Stimulated activated memory B cell treated with anti-CD40 and anti-IgM and Interleukin-4, amounts not matched to agents 10 μg/mL and 1 μg/mL and 100 μg/mL, for 72 hours (primary cell): ENCODE measurements at regions not wholly inside any gene's neighbourhood (a gene's known extent, or its start where the extent isn't known, plus 50 kb on each side); places are given as distances from the start of the nearest gene placed in this dataset.
"Not testable (repeated sequence)": the region's sequence is repeated elsewhere in the genome, so short reads cannot be mapped to it uniquely, and the experiment has no call there.

Experiments
- ATAC-seq: fragments of 150-1000 bp; cut with Tn5 transposase; 2 replicates; pipeline ENCODE4 v1.10.0; 2021
- H3K27ac Mint-ChIP-seq: one replicate; pipeline ENCODE4 v1.8.0; 2022; ENCODE audit warnings: mild to moderate bottlenecking, mixed read lengths
- H3K27me3 Mint-ChIP-seq: one replicate; pipeline ENCODE4 v1.8.0; 2022; ENCODE audit warnings: mixed read lengths
- H3K36me3 Mint-ChIP-seq: one replicate; pipeline ENCODE4 v1.8.0; 2022; ENCODE audit warnings: mixed read lengths
- H3K4me1 Mint-ChIP-seq: one replicate; pipeline ENCODE4 v1.8.0; 2022; ENCODE audit warnings: mixed read lengths
- H3K4me3 Mint-ChIP-seq: one replicate; pipeline ENCODE4 v1.8.0; 2022; ENCODE audit warnings: mild to moderate bottlenecking, moderate library complexity, mixed read lengths
- H3K9me3 Mint-ChIP-seq: one replicate; pipeline ENCODE4 v1.8.0; 2022; ENCODE audit warnings: mixed read lengths

- Mint-ChIP-seq H3K4me3 (no peak overlapping the region), H3K27ac (no peak overlapping the region), H3K27me3 (peaks cover 9% of the 10 kb centered on the region), H3K36me3 (no peaks in the 10 kb centered on the region), H3K4me1 (peaks cover 9% of the 10 kb centered on the region), H3K9me3 (no peaks in the 10 kb centered on the region)
- ATAC-seq, result peak; percentile 25
Observed at GRCh38 chr11:31953803-31954327, 137.0 kb upstream of the RCN1 start.

- Mint-ChIP-seq H3K4me1 (peaks cover 14% of the 10 kb centered on the region), H3K27me3 (peaks cover 23% of the 10 kb centered on the region)
- H3K4me3 Mint-ChIP-seq, H3K27ac Mint-ChIP-seq, H3K9me3 Mint-ChIP-seq, H3K36me3 Mint-ChIP-seq, ATAC-seq: not testable (repeated sequence)
Observed at GRCh38 chr11:31949733-31950200, 138.6 kb upstream of the PAX6 start.

GRCh38 chr11:31947051-31947450, 135.9 kb upstream of the PAX6 start:
- H3K4me1 Mint-ChIP-seq, result peaks cover 20% of the 10 kb centered on the region
- no peaks in the 10 kb centered on the region for H3K36me3 Mint-ChIP-seq
- ATAC-seq, result no peak
- peaks cover 19% of the 10 kb centered on the region for H3K27me3 Mint-ChIP-seq
- no peak overlapping the region for H3K4me3 Mint-ChIP-seq
- H3K9me3 Mint-ChIP-seq, result no peaks in the 10 kb centered on the region
- no peak overlapping the region for H3K27ac Mint-ChIP-seq

GRCh38 chr11:31943056-31943780, 132.1 kb upstream of the PAX6 start:
- no peak overlapping the region for H3K4me3 Mint-ChIP-seq
- peaks cover 36% of the 10 kb centered on the region for H3K27me3 Mint-ChIP-seq
- H3K4me1 Mint-ChIP-seq, result peaks cover 6% of the 10 kb centered on the region
- H3K27ac Mint-ChIP-seq, result no peak overlapping the region
- no peaks in the 10 kb centered on the region for H3K36me3 Mint-ChIP-seq
- ATAC-seq, result no peak
- H3K9me3 Mint-ChIP-seq, result no peaks in the 10 kb centered on the region

- Mint-ChIP-seq H3K36me3 (no peaks in the 10 kb centered on the region), H3K27me3 (peaks cover 23% of the 10 kb centered on the region), H3K4me1 (peaks cover 6% of the 10 kb centered on the region), H3K9me3 (no peaks in the 10 kb centered on the region), H3K4me3 (no peak overlapping the region), H3K27ac (no peak overlapping the region)
- ATAC-seq, result no peak
Observed at GRCh38 chr11:31940371-31941037, 129.4 kb upstream of the PAX6 start.

- peaks cover 23% of the 10 kb centered on the region for H3K27me3 Mint-ChIP-seq
- H3K4me3 Mint-ChIP-seq, result no peak overlapping the region
- H3K36me3 Mint-ChIP-seq, result no peaks in the 10 kb centered on the region
- no peak for ATAC-seq
- no peak overlapping the region for H3K27ac Mint-ChIP-seq
- H3K9me3 Mint-ChIP-seq, result no peaks in the 10 kb centered on the region
- peaks cover 6% of the 10 kb centered on the region for H3K4me1 Mint-ChIP-seq
Observed at GRCh38 chr11:31939004-31939403, 127.9 kb upstream of the PAX6 start.

GRCh38 chr11:31936312-31936711, 125.2 kb upstream of the PAX6 start:
- peaks cover 35% of the 10 kb centered on the region for H3K27me3 Mint-ChIP-seq
- no peaks in the 10 kb centered on the region for H3K36me3 Mint-ChIP-seq
- H3K27ac Mint-ChIP-seq, result no peak overlapping the region
- no peak overlapping the region for H3K4me3 Mint-ChIP-seq
- no peaks in the 10 kb centered on the region for H3K4me1 Mint-ChIP-seq
- H3K9me3 Mint-ChIP-seq, result no peaks in the 10 kb centered on the region
- ATAC-seq, result no peak

- ATAC-seq, result no peak
- H3K4me3 Mint-ChIP-seq, result no peak overlapping the region
- H3K27ac Mint-ChIP-seq, result no peak overlapping the region
- peaks cover 12% of the 10 kb centered on the region for H3K27me3 Mint-ChIP-seq
- H3K9me3 Mint-ChIP-seq, result no peaks in the 10 kb centered on the region
- H3K36me3 Mint-ChIP-seq, result no peaks in the 10 kb centered on the region
- H3K4me1 Mint-ChIP-seq, result no peaks in the 10 kb centered on the region
Observed at GRCh38 chr11:31932879-31933278, 121.8 kb upstream of the PAX6 start.

- Mint-ChIP-seq H3K27me3 (peaks cover 2% of the 10 kb centered on the region), H3K36me3 (no peaks in the 10 kb centered on the region), H3K4me3 (no peak overlapping the region), H3K27ac (no peak overlapping the region), H3K4me1 (no peaks in the 10 kb centered on the region), H3K9me3 (no peaks in the 10 kb centered on the region)
- ATAC-seq, result no peak
Observed at GRCh38 chr11:31927982-31928381, 116.9 kb upstream of the PAX6 start.

GRCh38 chr11:31926816-31927528, 115.8 kb upstream of the PAX6 start:
- ATAC-seq, result no peak
- Mint-ChIP-seq H3K36me3 (no peaks in the 10 kb centered on the region), H3K9me3 (no peaks in the 10 kb centered on the region), H3K4me1 (no peaks in the 10 kb centered on the region), H3K27me3 (no peaks in the 10 kb centered on the region), H3K27ac (no peak overlapping the region), H3K4me3 (no peak overlapping the region)

GRCh38 chr11:31926106-31926505, 115.0 kb upstream of the PAX6 start:
- H3K4me3 Mint-ChIP-seq, result no peak overlapping the region
- H3K4me1 Mint-ChIP-seq, result no peaks in the 10 kb centered on the region
- no peak overlapping the region for H3K27ac Mint-ChIP-seq
- H3K27me3 Mint-ChIP-seq, result peaks cover under 1% of the 10 kb centered on the region
- H3K9me3 Mint-ChIP-seq, result no peaks in the 10 kb centered on the region
- no peak for ATAC-seq
- no peaks in the 10 kb centered on the region for H3K36me3 Mint-ChIP-seq

GRCh38 chr11:31922450-31922849, 111.3 kb upstream of the PAX6 start:
- Mint-ChIP-seq H3K27ac (no peak overlapping the region), H3K9me3 (peaks cover 3% of the 10 kb centered on the region), H3K27me3 (peaks cover 18% of the 10 kb centered on the region), H3K4me3 (no peak overlapping the region), H3K4me1 (no peaks in the 10 kb centered on the region), H3K36me3 (no peaks in the 10 kb centered on the region)
- ATAC-seq, result no peak

GRCh38 chr11:31921081-31921480, 110.0 kb upstream of the PAX6 start:
- Mint-ChIP-seq H3K4me3 (no peak overlapping the region), H3K27ac (no peak overlapping the region), H3K9me3 (peaks cover 3% of the 10 kb centered on the region), H3K4me1 (no peaks in the 10 kb centered on the region), H3K36me3 (no peaks in the 10 kb centered on the region), H3K27me3 (peaks cover 18% of the 10 kb centered on the region)
- no peak for ATAC-seq

GRCh38 chr11:31919175-31919574, 108.1 kb upstream of the PAX6 start:
- H3K4me1 Mint-ChIP-seq, result no peaks in the 10 kb centered on the region
- H3K9me3 Mint-ChIP-seq, result peaks cover 3% of the 10 kb centered on the region
- H3K36me3 Mint-ChIP-seq, result no peaks in the 10 kb centered on the region
- H3K4me3 Mint-ChIP-seq, result no peak overlapping the region
- H3K27ac Mint-ChIP-seq, result no peak overlapping the region
- no peak for ATAC-seq
- H3K27me3 Mint-ChIP-seq, result peaks cover 18% of the 10 kb centered on the region

- no peak for ATAC-seq
- H3K27me3 Mint-ChIP-seq, result peaks cover 15% of the 10 kb centered on the region
- no peak overlapping the region for H3K4me3 Mint-ChIP-seq
- H3K4me1 Mint-ChIP-seq, result no peaks in the 10 kb centered on the region
- H3K36me3 Mint-ChIP-seq, result no peaks in the 10 kb centered on the region
- no peak overlapping the region for H3K27ac Mint-ChIP-seq
- H3K9me3 Mint-ChIP-seq, result peaks cover 3% of the 10 kb centered on the region
Observed at GRCh38 chr11:31915867-31916266, 104.7 kb upstream of the PAX6 start.
